NB4 (cell line): ENCODE measurements at regions not wholly inside any gene's neighbourhood (a gene's known extent, or its start where the extent isn't known, plus 50 kb on each side); places are given as distances from the start of the nearest gene placed in this dataset.
"Not testable (repeated sequence)": the region's sequence is repeated elsewhere in the genome, so short reads cannot be mapped to it uniquely, and the experiment has no call there.

ENCODE experiments used
- DNase-seq: peaks from one replicate; pipeline ENCODE4 v3.0.0; 2010; ENCODE audit warnings: low read depth
- H3K4me3 ChIP-seq: one replicate; pipeline ENCODE4 v1.5.1; 2011; ENCODE audit warnings: mild to moderate bottlenecking, low read depth, low read length, moderate library complexity
- MYC ChIP-seq: IDR thresholded peaks from 2 replicates; pipeline ENCODE4 v1.6.1; 2011; ENCODE audit warnings: low read depth, low read length
- POLR2A ChIP-seq: IDR thresholded peaks from 2 replicates; pipeline ENCODE4 v1.6.1; 2011; ENCODE audit warnings: mild to moderate bottlenecking; ENCODE audit not compliant: insufficient read length; ENCODE audit errors: extremely low read depth
- TF ChIP-seq, protein P1 (sequence below): IDR thresholded peaks from 2 replicates; pipeline ENCODE4 v1.6.1; 2011; ENCODE audit warnings: low read depth, low read length
- TF ChIP-seq, protein P2 (sequence below): IDR thresholded peaks from one replicate; pipeline ENCODE4 v1.5.1; 2012; ENCODE audit warnings: low read depth, low read length

DNA sequence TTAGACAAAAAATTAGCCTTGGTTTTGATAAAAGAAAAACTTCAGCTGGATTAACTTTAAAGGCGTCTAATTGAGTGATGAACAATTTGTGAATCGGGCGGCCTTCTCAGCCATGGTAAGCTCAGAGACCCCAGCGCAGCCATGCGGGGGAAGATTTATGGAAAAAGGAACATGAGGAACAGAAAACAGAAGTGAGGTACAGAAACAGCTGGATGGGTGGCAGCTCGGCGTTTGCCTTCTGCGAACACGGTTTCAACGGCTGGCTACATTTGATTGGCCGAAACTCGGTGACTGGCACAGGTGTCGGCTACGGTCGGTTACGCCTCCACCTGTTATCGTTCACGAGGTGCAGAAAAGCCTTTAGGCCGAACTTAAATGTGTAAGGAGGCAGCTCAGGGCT, 401.4 kb upstream of the FAT1 start:
- H3K4me3 ChIP-seq, result no peak overlapping the region
- TF ChIP-seq, protein P1, sequence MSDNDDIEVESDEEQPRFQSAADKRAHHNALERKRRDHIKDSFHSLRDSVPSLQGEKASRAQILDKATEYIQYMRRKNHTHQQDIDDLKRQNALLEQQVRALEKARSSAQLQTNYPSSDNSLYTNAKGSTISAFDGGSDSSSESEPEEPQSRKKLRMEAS, result no peak
- no peak for TF ChIP-seq POLR2A
- TF ChIP-seq MYC, result no peak
- TF ChIP-seq, protein P2, sequence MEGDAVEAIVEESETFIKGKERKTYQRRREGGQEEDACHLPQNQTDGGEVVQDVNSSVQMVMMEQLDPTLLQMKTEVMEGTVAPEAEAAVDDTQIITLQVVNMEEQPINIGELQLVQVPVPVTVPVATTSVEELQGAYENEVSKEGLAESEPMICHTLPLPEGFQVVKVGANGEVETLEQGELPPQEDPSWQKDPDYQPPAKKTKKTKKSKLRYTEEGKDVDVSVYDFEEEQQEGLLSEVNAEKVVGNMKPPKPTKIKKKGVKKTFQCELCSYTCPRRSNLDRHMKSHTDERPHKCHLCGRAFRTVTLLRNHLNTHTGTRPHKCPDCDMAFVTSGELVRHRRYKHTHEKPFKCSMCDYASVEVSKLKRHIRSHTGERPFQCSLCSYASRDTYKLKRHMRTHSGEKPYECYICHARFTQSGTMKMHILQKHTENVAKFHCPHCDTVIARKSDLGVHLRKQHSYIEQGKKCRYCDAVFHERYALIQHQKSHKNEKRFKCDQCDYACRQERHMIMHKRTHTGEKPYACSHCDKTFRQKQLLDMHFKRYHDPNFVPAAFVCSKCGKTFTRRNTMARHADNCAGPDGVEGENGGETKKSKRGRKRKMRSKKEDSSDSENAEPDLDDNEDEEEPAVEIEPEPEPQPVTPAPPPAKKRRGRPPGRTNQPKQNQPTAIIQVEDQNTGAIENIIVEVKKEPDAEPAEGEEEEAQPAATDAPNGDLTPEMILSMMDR, result no peak
- no peak for DNase-seq

DNA sequence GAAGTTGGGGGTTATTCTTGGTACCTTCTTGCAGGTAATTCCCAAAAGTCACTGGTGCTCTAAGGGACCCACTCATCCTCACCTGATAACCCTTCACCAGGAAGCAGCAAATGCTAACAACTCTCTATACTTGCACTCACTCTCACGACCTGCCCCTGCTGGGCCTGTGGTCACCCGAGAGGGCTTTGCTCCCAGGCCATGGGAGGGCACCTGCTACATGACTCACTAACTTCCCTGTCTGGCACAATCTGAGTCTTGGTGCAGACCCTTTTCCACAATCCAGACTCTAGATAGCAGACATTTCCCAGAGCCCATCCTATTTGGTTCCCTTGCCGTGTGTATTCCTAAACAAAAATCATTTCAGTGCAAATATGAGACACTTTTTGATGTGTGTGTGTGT, 403.8 kb upstream of the FAT1 start:
- TF ChIP-seq, protein P2, result no peak
- TF ChIP-seq POLR2A (no peak), MYC (no peak)
- TF ChIP-seq, protein P1, result no peak
- DNase-seq, result no peak

DNA sequence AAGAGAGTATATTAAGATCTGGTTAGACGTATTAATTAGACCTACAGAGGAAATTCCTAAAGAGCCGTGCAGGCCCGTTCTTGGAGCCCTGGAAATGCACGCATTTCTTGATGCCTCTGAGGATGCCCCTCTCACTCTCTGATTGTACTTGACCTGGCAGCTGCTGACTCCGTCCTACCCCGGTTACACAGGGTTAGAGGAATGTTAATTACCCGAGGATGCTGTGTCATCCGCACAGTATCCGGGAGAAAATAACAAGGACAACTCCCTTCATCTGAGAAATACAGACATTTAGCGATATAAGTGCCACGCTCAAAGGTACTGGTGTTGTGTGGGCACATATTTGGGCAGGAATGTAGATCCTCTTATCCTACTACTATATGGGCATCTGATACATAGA, 404.6 kb upstream of the FAT1 start:
- TF ChIP-seq, protein P2, result no peak
- TF ChIP-seq MYC, result no peak
- no peak for TF ChIP-seq POLR2A
- TF ChIP-seq, protein P1, result no peak
- no peak for DNase-seq
- no peak overlapping the region for H3K4me3 ChIP-seq

More for the DNA sequence above, 403.8 kb upstream of the FAT1 start:
- H3K4me3 ChIP-seq, result no peak overlapping the region

DNA sequence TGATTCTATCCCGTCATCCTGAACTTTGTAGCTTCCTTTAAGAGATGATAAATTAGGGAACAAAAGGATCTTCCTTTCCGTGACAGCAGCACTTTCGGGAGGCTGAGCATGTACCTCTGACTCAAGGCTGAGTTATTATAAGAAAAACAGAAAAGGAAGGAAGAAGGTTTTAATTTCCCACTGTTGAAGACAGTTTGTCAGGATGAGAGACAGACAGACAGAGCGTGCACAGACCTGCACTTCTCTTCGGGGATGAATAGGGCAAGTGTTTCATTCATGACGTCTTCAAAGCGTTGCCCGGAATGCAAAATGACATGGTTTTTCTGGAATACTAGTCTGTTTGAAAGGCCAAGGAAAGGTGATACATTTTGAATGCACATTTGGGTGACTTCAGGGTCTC, 405.3 kb upstream of the FAT1 start:
- H3K4me3 ChIP-seq, result no peak overlapping the region
- TF ChIP-seq, protein P2, result no peak
- TF ChIP-seq MYC, result no peak
- TF ChIP-seq, protein P1, result no peak
- TF ChIP-seq POLR2A, result no peak
- no peak for DNase-seq

DNA sequence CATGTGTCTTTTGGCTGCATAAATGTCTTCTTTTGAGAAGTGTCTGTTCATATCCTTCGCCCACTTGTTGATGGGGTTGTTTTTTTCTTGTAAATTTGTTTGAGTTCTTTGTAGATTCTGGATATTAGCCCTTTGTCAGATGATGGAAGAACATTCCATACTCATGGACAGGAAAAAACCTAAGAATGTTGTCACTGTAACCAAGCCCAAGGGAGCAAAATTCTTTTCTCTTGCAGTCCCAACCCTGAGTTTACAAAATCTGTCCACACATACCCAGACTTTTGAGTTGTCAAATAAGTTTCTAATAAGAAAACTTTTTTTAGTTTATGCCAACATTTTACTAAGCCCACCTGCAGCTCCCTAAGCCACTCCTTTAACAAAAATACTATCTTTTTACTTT, 408.2 kb upstream of the FAT1 start:
- not testable (repeated sequence) for H3K4me3 ChIP-seq, DNase-seq

DNA sequence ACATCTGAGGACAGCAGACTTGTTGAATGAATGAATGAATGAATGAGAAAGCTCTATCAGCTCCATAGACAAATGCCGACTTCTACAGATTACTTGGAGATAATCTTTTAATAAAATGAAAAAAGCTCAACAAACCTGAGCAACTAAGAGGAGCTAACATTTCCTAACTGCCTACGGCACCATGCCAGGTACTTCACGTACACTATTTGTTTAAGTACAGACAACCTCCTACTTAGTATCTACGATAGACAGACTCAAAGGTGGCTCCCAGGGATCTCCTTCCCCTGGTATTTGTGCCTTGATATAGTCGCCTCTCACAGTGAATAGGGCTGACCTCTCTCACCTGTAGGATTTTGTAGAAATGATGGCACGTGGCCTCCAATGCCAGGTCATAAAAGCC, 412.2 kb upstream of the FAT1 start:
- TF ChIP-seq, protein P2, result no peak
- TF ChIP-seq MYC (no peak), POLR2A (no peak)
- TF ChIP-seq, protein P1, result no peak
- H3K4me3 ChIP-seq, result no peak overlapping the region
- no peak for DNase-seq
